T47D (cell line): ENCODE measurements at regions not wholly inside any gene's neighbourhood (a gene's known extent, or its start where the extent isn't known, plus 50 kb on each side); places are given as distances from the start of the nearest gene placed in this dataset.
"Not testable (repeated sequence)": the region's sequence is repeated elsewhere in the genome, so short reads cannot be mapped to it uniquely, and the experiment has no call there.

Source experiments
- DNase-seq, 2 experiments: peaks; one replicate each; pipeline versions ENCODE4 v3.0.0 to v3.0.0-alpha.2; 2011 to 2012; ENCODE audit warnings: low read depth in 1 of 2, low spot score in 1 of 2
- JUND ChIP-seq: IDR thresholded peaks from 2 replicates; pipeline ENCODE4 v1.6.1; 2012; ENCODE audit warnings: low read depth
- in situ Hi-C: cut with HindIII; loops from 2 replicates; pipeline ENCODE4 v1.10.0; 2016; ENCODE audit warnings: low sequenced_read_pairs, low pct_unique_long_range_greater_than_20kb

DNA sequence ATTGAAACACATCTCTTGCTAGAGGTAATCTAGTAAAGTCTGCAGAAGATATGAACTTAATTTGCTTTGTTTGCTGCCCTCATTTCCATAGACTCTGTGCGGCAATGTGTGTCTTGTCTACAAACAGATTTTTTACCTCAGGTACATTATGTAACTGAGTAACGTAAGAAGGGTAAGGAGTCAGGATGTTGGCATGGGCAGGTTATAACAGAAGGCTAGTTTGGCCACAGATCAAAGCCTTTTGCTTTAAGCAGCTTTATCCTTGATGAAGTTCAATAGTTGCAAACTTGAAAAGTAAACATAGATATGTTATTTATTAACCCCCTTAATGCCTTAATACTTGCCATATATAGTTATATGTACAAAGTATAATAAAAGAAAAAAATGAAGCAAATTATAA lies 391.6 kb upstream of the FKBP1C start:
- in situ Hi-C loops = no loop called here
- no peak for DNase-seq
- TF ChIP-seq JUND = no peak

GRCh38 chr6:62808565-62809293 lies 402.5 kb upstream of the FKBP1C start:
- DNase-seq = no peak
- in situ Hi-C loops = no loop called here
- TF ChIP-seq JUND = no peak

DNA sequence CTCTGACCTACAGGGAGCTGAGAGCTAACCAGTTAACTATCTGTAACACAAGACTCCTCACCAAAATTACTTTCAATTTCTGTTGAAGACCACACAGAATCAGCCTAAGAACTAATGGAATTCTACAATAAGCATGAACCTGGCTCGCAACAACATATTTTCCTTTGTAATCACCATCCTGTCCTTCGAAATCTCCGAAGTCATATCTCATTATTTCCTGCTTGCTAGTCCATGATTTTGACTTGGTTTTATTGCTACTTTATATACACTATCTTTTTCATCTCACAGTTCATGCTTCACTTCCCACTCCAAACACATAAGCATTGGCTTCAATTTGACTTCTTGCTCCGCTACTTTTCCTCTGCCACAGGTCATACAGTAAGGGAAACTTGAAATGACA lies 405.8 kb upstream of the FKBP1C start:
- no peak for TF ChIP-seq JUND
- no peak for DNase-seq
- in situ Hi-C loops = no loop called here

GRCh38 chr6:62803094-62803493 lies 408.2 kb upstream of the FKBP1C start:
- no peak for DNase-seq

DNA sequence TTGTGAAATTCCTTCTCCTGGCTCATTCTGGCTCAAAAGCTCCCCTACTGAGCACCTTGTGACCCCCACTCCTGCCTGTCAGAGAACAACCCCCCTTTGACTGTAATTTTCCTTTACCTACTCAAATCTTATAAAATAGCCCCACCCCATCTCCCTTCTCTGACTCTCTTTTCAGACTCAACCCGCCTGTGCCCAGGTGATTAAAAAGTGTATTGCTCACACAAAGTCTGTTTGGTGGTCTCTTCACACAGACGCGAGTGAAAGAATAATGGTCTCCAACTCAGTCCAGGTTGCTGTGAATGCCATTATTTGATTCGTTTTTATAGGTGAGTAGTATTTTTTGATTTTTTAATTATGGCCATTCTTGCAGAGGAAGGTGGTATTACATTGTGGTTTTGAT lies 414.1 kb upstream of the FKBP1C start:
- DNase-seq = no peak
- in situ Hi-C loops = no loop called here
- TF ChIP-seq JUND = no peak

More at GRCh38 chr6:62803094-62803493, 408.2 kb upstream of the FKBP1C start:
- in situ Hi-C loops = no loop called here
- TF ChIP-seq JUND = no peak

DNA sequence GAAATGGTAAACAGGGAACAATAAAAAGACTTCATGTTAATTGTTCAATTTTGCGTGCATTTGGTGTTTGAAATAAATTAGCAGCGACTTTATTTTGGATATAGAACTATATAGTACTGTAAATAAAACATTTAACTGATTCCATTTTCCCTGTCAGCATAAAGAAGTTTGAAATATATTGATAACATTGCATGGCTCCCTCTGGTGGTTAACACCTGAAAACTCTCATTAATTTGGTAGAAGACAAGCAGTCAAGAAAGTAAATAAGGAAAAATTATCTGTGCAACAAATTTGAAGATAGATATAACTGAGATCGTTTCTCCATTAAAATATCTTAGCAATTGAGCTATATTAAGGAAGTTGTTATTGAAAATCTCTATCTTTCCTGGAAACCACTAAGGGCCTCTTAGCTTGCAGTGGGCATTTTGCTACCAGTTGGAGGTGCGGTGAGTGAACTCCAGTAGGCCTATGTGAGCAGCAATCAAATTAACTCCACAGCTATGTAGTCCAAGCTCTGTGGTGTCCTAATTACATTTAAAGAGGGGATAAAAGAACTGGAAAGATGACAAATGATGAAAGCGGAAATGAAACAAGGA lies 435.7 kb upstream of the FKBP1C start:
- no peak for TF ChIP-seq JUND
- in situ Hi-C loops = no loop called here
- DNase-seq = peak in 1 of 2 experiments; percentile 46

- in situ Hi-C loops, DNase-seq: not testable (repeated sequence)
Observed at GRCh38 chr6:62766174-62766573, 445.1 kb upstream of the FKBP1C start.

DNA sequence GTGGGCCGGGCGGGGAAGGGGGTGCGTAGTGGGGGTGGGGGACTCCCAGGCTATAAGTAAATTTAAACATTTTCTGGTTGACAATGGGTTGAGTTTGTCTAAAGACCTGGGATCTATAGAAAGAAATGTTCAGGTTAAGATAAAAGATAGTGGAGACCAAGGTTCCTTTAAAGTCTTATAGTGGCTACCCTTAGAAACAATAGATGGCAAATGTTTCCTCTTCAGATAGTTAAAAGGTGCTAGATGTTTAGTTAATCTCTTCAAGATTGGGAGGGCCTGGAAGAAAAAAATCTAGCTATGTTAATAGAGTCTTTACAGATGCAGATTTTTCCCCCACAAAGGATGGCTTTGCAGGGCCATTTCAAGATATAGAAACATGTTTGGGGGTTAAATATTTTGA lies 446.4 kb upstream of the FKBP1C start:
- in situ Hi-C loops = no loop called here
- no peak for TF ChIP-seq JUND
- DNase-seq = no peak

GRCh38 chr6:62763125-62763912 lies 447.9 kb upstream of the FKBP1C start:
- no peak for TF ChIP-seq JUND
- in situ Hi-C loops = no loop called here

DNA sequence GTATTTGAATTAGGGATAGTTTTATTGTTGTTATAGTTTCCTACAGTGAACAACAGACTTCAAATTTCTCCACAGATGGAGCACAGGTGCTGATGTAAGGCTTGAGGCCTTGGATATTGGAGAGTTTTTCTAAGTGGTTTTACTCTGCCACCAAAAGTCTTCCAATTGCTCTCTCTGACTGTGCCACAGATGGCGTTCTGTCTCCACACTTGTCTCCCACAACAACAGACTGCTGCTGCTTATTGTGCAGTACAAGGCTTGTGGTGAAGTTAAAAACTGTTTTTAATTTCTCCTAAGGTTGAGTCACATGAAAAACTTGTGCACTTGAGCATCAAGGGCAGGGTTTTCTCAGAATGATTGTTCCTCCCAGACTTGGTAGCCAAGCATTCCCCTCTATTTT lies 460.9 kb upstream of the KHDRBS2 start:
- TF ChIP-seq JUND = no peak
- in situ Hi-C loops = no loop called here
- no peak for DNase-seq

More at GRCh38 chr6:62763125-62763912, 447.9 kb upstream of the FKBP1C start:
- DNase-seq = no peak

- TF ChIP-seq JUND = no peak
Observed at GRCh38 chr6:62746161-62746560, 460.1 kb upstream of the KHDRBS2 start.

GRCh38 chr6:62740596-62740995 lies 454.6 kb upstream of the KHDRBS2 start:
- no peak for DNase-seq
- in situ Hi-C loops = no loop called here
- TF ChIP-seq JUND = no peak

More at GRCh38 chr6:62746161-62746560, 460.1 kb upstream of the KHDRBS2 start:
- in situ Hi-C loops = no loop called here
- no peak for DNase-seq

DNA sequence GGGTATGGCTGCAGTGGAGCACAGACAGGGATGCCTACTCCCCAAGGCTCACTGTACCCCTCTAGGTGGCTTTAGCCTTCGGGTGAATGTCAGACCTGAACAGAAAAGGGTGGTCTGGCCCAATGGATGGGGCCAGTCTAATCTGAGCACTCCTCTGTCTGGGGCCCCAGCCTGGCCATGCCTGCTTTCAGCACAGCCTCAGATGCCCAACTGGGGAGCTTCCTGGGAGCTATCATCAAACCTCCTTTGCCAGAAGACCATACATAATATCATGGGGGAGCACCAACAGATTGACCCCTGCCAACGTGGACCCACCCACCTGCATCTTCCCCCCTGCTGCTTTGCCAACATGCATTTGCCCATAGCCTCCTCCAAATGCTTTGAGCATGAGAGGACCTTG lies 454.1 kb upstream of the KHDRBS2 start:
- no peak for TF ChIP-seq JUND
- DNase-seq = no peak
- in situ Hi-C loops = no loop called here
